ENCODE measurements at regions not wholly inside any gene's neighbourhood (a gene's known extent, or its start where the extent isn't known, plus 50 kb on each side); places are given as distances from the start of the nearest gene placed in this dataset.

GRCh38 chr13:80988391-80989151 is 647.6 kb upstream of the SPRY2 start:
- TF ChIP-seq POLR2A (IDR thresholded peaks at IDR 0.05; ENCODE audit: low read depth, low read length): no peak
- H3K9ac ChIP-seq (replicated peaks; ENCODE audit: extremely low read depth, insufficient read depth, low read length): no peak overlapping the region
- no peak for DNase-seq (ENCODE audit: low read depth, low spot score)
- no peaks in the 10 kb centered on the region for H3K27me3 ChIP-seq (ENCODE audit: control insufficient read depth in 2 of 2, insufficient read depth in 2 of 2, low read length in 2 of 2)
- no peak overlapping the region for H2AFZ ChIP-seq (ENCODE audit: low read depth, low read length)
- H3K36me3 ChIP-seq (ENCODE audit: control insufficient read depth in 2 of 2, extremely low read depth in 1 of 2, insufficient read depth in 2 of 2, low read length in 2 of 2): no peaks in the 10 kb centered on the region
- H4K20me1 ChIP-seq (replicated peaks; ENCODE audit: control insufficient read depth, extremely low read depth, insufficient read depth, low read length): no peaks in the 10 kb centered on the region
- no peak overlapping the region for H3K27ac ChIP-seq (ENCODE audit: insufficient read depth, low read depth, low read length)
- H3K79me2 ChIP-seq (ENCODE audit: control insufficient read depth, insufficient read depth, low read length): no peaks in the 10 kb centered on the region
- H3K4me2 ChIP-seq (ENCODE audit: insufficient read depth, low read length): no peak overlapping the region
- H3K4me1 ChIP-seq (ENCODE audit: control insufficient read depth, extremely low read depth, insufficient read depth, low read length): no peaks in the 10 kb centered on the region
- BruUV-seq (replicated peaks): no TSS peak
- H3K9me3 ChIP-seq (replicated peaks; ENCODE audit: control insufficient read depth, insufficient read depth, low read length): no peaks in the 10 kb centered on the region
- POLR2A ChIA-PET: no interaction called here
- CTCF ChIA-PET: interaction anchor here (0.7 to 4.5 kb wide), 3 partner anchors 12 to 74 kb away, joined by 3 to 30 read pairs (median 9); no protein-coding TSS in a partner anchor
- no peak for FAIRE-seq
- dilution Hi-C loops (cut with MboI; ENCODE audit: extremely low pct_ligation_motif_present, low sequenced_read_pairs): no loop called here
- no peak overlapping the region for H3K4me3 ChIP-seq (replicated peaks in 1 of 3; ENCODE audit: insufficient read depth in 1 of 3, low read depth in 1 of 3, low read length in 3 of 3)
- H3K9me1 ChIP-seq (replicated peaks; ENCODE audit: control insufficient read depth, extremely low read depth, insufficient read depth, low read length): no peaks in the 10 kb centered on the region
- intact Hi-C loops (cut with micrococcal nuclease): no loop called here

- Histone ChIP-seq H3K9me3 (replicated peaks; ENCODE audit: control insufficient read depth, insufficient read depth, low read length) (no peaks in the 10 kb centered on the region), H4K20me1 (replicated peaks; ENCODE audit: control insufficient read depth, extremely low read depth, insufficient read depth, low read length) (no peaks in the 10 kb centered on the region), H3K4me3 (replicated peaks in 1 of 3; ENCODE audit: insufficient read depth in 1 of 3, low read depth in 1 of 3, low read length in 3 of 3) (no peak overlapping the region), H3K36me3 (ENCODE audit: control insufficient read depth in 2 of 2, extremely low read depth in 1 of 2, insufficient read depth in 2 of 2, low read length in 2 of 2) (no peaks in the 10 kb centered on the region), H3K9ac (replicated peaks; ENCODE audit: extremely low read depth, insufficient read depth, low read length) (no peak overlapping the region), H3K9me1 (replicated peaks; ENCODE audit: control insufficient read depth, extremely low read depth, insufficient read depth, low read length) (no peaks in the 10 kb centered on the region), H2AFZ (ENCODE audit: low read depth, low read length) (no peak overlapping the region), H3K27ac (ENCODE audit: insufficient read depth, low read depth, low read length) (no peak overlapping the region), H3K4me1 (ENCODE audit: control insufficient read depth, extremely low read depth, insufficient read depth, low read length) (no peaks in the 10 kb centered on the region), H3K4me2 (ENCODE audit: insufficient read depth, low read length) (no peak overlapping the region), H3K27me3 (ENCODE audit: control insufficient read depth in 2 of 2, insufficient read depth in 2 of 2, low read length in 2 of 2) (no peaks in the 10 kb centered on the region), H3K79me2 (ENCODE audit: control insufficient read depth, insufficient read depth, low read length) (no peaks in the 10 kb centered on the region)
- ChIA-PET POLR2A (no interaction called here), CTCF (interaction anchor here (0.6 to 5.5 kb wide), 35 partner anchors 9 to 1353 kb away, joined by 3 to 68 read pairs (median 5); partner anchors contain the start of gene SPRY2)
- DNase-seq (ENCODE audit: low read depth, low spot score) (peak; percentile 73), FAIRE-seq (peak; percentile 90)
- intact Hi-C loops (cut with micrococcal nuclease) (loop anchor here (1.0 kb wide), 1 partner anchor 38 kb away; no protein-coding TSS in a partner anchor), dilution Hi-C loops (cut with MboI; ENCODE audit: extremely low pct_ligation_motif_present, low sequenced_read_pairs) (no loop called here)
- peak; percentile 78 to 86 for TF ChIP-seq CTCF (IDR thresholded peaks at IDR 0.05; ENCODE audit: extremely low read depth in 1 of 2, insufficient read depth in 1 of 2, low read depth in 1 of 2, low read length in 2 of 2)
- TF ChIP-seq EZH2 (IDR thresholded peaks at IDR 0.05; ENCODE audit: borderline replicate concordance, low read depth, low read length, severe bottlenecking): no peak
- no peak for TF ChIP-seq POLR2AphosphoS5 (IDR thresholded peaks at IDR 0.05; ENCODE audit: insufficient read depth, low read depth, low read length)
- peak; percentile 70 for TF ChIP-seq MAX (IDR thresholded peaks at IDR 0.05; ENCODE audit: insufficient read depth, insufficient read length)
- TF ChIP-seq MYC (IDR thresholded peaks at IDR 0.05; ENCODE audit: low read depth, low read length): no peak
- no TSS peak for BruUV-seq (replicated peaks)
Observed at GRCh38 chr13:80979035-80979641, 638.2 kb upstream of the SPRY2 start.

Measured in endothelial cell of umbilical vein (primary cell).